OCI-LY1 (cell line): ENCODE measurements at regions not wholly inside any gene's neighbourhood (a gene's known extent, or its start where the extent isn't known, plus 50 kb on each side); places are given as distances from the start of the nearest gene placed in this dataset.

Experiments used
- EZH2 ChIP-seq: fragments of 200-600 bp; sonication (generic), shearing (Covaris generic); IDR thresholded peaks from 2 replicates; pipeline ENCODE4 v1.8.0; 2017; ENCODE audit warnings: borderline replicate concordance, mixed run types, mild to moderate bottlenecking, antibody characterized with exemption, low read length, moderate library complexity, mixed read lengths
- TF ChIP-seq, protein P1 (sequence below): fragments of 200-600 bp; sonication (generic), shearing (Covaris generic); IDR thresholded peaks from 2 replicates; pipeline ENCODE4 v1.5.1; 2017; ENCODE audit warnings: mild to moderate bottlenecking, antibody characterized with exemption, low read length, moderate library complexity, mixed read lengths

DNA sequence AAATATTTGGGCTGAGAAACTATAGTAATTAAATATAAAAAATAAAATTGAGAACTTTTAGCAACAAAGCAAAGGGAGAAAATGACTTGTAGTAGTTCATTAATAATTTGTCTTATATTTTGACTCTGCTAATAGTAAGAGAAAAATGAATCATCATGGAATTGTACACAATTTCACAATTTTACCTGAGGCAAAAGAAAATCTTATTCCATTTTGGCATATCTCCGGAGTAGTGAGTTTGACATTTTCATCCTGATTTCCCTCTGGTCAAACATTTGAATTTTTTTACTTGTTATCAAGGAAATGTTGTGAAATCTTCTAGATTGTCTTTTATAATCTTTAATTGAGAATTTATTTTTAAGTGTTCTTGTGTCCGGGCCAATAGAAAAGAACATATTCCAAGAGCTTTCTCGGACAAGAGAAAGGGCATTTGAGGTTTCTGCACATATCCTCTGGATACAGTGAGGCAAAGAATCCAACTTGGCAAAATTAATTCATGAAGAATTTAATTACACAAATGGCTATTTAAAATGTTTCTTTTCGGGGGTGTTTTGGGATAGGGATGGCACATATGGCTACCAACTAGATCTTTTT lies 89.3 kb upstream of the IGSF10 start:
- TF ChIP-seq, protein P1, sequence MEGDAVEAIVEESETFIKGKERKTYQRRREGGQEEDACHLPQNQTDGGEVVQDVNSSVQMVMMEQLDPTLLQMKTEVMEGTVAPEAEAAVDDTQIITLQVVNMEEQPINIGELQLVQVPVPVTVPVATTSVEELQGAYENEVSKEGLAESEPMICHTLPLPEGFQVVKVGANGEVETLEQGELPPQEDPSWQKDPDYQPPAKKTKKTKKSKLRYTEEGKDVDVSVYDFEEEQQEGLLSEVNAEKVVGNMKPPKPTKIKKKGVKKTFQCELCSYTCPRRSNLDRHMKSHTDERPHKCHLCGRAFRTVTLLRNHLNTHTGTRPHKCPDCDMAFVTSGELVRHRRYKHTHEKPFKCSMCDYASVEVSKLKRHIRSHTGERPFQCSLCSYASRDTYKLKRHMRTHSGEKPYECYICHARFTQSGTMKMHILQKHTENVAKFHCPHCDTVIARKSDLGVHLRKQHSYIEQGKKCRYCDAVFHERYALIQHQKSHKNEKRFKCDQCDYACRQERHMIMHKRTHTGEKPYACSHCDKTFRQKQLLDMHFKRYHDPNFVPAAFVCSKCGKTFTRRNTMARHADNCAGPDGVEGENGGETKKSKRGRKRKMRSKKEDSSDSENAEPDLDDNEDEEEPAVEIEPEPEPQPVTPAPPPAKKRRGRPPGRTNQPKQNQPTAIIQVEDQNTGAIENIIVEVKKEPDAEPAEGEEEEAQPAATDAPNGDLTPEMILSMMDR = no peak
- TF ChIP-seq EZH2 = no peak
